A549 (cell line): ENCODE measurements at regions not wholly inside any gene's neighbourhood (a gene's known extent, or its start where the extent isn't known, plus 50 kb on each side); places are given as distances from the start of the nearest gene placed in this dataset.

ENCODE experiments used
- CTCF ChIP-seq: fragments of >200 bp; sonication (Bioruptor Twin); formaldehyde crosslinking; IDR thresholded peaks from 3 replicates; pipeline ENCODE4 v1.5.1; 2016
- EP300 ChIP-seq, 2 experiments: fragments of >200 bp; sonication (Bioruptor Twin); formaldehyde crosslinking; IDR thresholded peaks; 2 replicates in 1 of 2; 3 replicates in 1 of 2; pipeline ENCODE4 v1.6.1; 2016 to 2017
- JUN ChIP-seq, 2 experiments: fragments of >200 bp; sonication (Bioruptor Twin); formaldehyde crosslinking; IDR thresholded peaks; 2 replicates in 1 of 2; 3 replicates in 1 of 2; pipeline ENCODE4 v1.6.1; 2016 to 2017
- KDM1A ChIP-seq: fragments of 200-600 bp; sonication (generic); IDR thresholded peaks from 2 replicates; pipeline ENCODE4 v1.6.1; 2016; ENCODE audit warnings: low read depth, mild to moderate bottlenecking
- PBX3 ChIP-seq: IDR thresholded peaks from 2 replicates; pipeline ENCODE4 v1.6.1; 2012
- POLR2AphosphoS2 ChIP-seq: conservative IDR thresholded peaks from 2 replicates; pipeline ENCODE4 v1.6.1; 2012; ENCODE audit warnings: low read length, improper control_type of control experiment, inconsistent platforms
- TP53 ChIP-seq: fragments of 250-450 bp; sonication (Bioruptor Pico); IDR thresholded peaks from 2 replicates; pipeline ENCODE4 v1.5.0; 2021; ENCODE audit warnings: mild to moderate bottlenecking, moderate library complexity
- ZNF302 ChIP-seq: fragments of 250-450 bp; sonication (Bioruptor Pico); IDR thresholded peaks from 2 replicates; pipeline ENCODE4 v1.9.0; 2021; ENCODE audit warnings: inconsistent platforms, mild to moderate bottlenecking, moderate library complexity
- TF ChIP-seq, protein P1 (sequence below): IDR thresholded peaks from 2 replicates; pipeline ENCODE4 v1.6.1; 2012; ENCODE audit warnings: low read depth, borderline replicate concordance
- TF ChIP-seq, protein P2 (sequence below): fragments of 150-350 bp; IDR thresholded peaks from 2 replicates; pipeline ENCODE4 v1.6.1; 2014; ENCODE audit warnings: low read depth, mild to moderate bottlenecking, low read length

GRCh38 chr7:47210281-47210854 lies 371.5 kb downstream of the TNS3 start:
- TF ChIP-seq TP53 (CRISPR knock-in tag) = no peak
- TF ChIP-seq KDM1A = no peak
- TF ChIP-seq POLR2AphosphoS2 = no peak
- TF ChIP-seq, protein P1, sequence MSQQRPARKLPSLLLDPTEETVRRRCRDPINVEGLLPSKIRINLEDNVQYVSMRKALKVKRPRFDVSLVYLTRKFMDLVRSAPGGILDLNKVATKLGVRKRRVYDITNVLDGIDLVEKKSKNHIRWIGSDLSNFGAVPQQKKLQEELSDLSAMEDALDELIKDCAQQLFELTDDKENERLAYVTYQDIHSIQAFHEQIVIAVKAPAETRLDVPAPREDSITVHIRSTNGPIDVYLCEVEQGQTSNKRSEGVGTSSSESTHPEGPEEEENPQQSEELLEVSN = no peak
- TF ChIP-seq ZNF302 (CRISPR knock-in tag) = no peak
- TF ChIP-seq CTCF = no peak
- TF ChIP-seq, protein P2, sequence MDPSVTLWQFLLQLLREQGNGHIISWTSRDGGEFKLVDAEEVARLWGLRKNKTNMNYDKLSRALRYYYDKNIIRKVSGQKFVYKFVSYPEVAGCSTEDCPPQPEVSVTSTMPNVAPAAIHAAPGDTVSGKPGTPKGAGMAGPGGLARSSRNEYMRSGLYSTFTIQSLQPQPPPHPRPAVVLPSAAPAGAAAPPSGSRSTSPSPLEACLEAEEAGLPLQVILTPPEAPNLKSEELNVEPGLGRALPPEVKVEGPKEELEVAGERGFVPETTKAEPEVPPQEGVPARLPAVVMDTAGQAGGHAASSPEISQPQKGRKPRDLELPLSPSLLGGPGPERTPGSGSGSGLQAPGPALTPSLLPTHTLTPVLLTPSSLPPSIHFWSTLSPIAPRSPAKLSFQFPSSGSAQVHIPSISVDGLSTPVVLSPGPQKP = no peak
- TF ChIP-seq JUN (IDR thresholded peaks at IDR 0.05) = no peak
- no peak for TF ChIP-seq PBX3
- TF ChIP-seq EP300 (IDR thresholded peaks at IDR 0.05) = no peak
